ENCODE measurements at regions not wholly inside any gene's neighbourhood (a gene's known extent, or its start where the extent isn't known, plus 50 kb on each side); places are given as distances from the start of the nearest gene placed in this dataset.

DNA sequence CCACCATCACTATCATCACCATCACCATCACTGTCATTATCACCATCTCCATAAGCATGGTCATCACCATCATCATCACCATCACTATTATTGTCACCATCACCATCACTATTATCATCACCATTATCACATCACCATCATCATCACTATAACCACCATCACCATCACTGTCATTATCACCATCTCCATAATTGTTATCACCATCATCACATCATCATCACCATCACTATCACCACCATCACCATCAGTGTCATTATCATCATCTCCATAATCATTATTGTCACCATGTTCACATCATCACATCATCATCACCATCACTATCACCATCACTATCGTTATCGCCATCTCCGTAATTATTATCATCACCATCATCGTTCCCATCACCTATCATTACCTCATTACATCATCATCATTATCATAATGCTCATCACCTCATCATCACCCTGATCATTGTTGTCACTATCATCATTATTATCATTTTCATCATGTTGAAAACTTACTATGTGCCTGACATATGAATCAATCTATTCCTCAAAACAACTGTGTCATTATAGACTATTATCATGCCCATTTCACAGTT is 280.3 kb upstream of the HS6ST1 start:
- TF ChIP-seq CTCF (conservative IDR thresholded peaks at IDR 0.05; ENCODE audit: low read depth, low read length) = no peak
- TF ChIP-seq EZH2 (IDR thresholded peaks at IDR 0.05; ENCODE audit: low read length, unreplicated experiment) = no peak
- TF ChIP-seq EZH2phosphoT487 (IDR thresholded peaks at IDR 0.05; ENCODE audit: borderline replicate concordance, low read length) = no peak
- H4K20me1 ChIP-seq (ENCODE audit: low read length) = no peaks in the 10 kb centered on the region
- intact Hi-C loops (cut with micrococcal nuclease) = no loop called here
- ATAC-seq = no peak
- no peak overlapping the region for H3K9ac ChIP-seq (ENCODE audit: low read length)
- H3F3A ChIP-seq (ENCODE audit: low read length, unreplicated experiment) = no peaks in the 10 kb centered on the region
- H3K27me3 ChIP-seq (ENCODE audit: low read length) = peaks cover 38% of the 10 kb centered on the region
- ChIA-PET CTCF (no interaction called here), POLR2A (ENCODE audit: unreplicated experiment) (no interaction called here)
- H3K4me1 ChIP-seq (ENCODE audit: insufficient read depth, low read length) = no peaks in the 10 kb centered on the region
- H3K9me2 ChIP-seq (replicated peaks; ENCODE audit: low read length) = no peaks in the 10 kb centered on the region
- no peak overlapping the region for H3K27ac ChIP-seq (ENCODE audit: low read length)
- no peaks in the 10 kb centered on the region for H3K79me2 ChIP-seq (ENCODE audit: low read length)
- no peak overlapping the region for H3K4me2 ChIP-seq (ENCODE audit: low read length)
- no peak for DNase-seq
- H3K36me3 ChIP-seq (ENCODE audit: low read depth, low read length) = no peaks in the 10 kb centered on the region
- no peak overlapping the region for H3K4me3 ChIP-seq (ENCODE audit: low read length)
- no peak overlapping the region for H2AFZ ChIP-seq (ENCODE audit: low read length)
- BruUV-seq (replicated peaks) = no TSS peak
- H3K9me3 ChIP-seq (ENCODE audit: low read length) = no peaks in the 10 kb centered on the region

- Histone ChIP-seq H3F3A (ENCODE audit: low read length, unreplicated experiment) (no peaks in the 10 kb centered on the region), H3K9me3 (ENCODE audit: low read length) (no peaks in the 10 kb centered on the region), H3K79me2 (ENCODE audit: low read length) (no peaks in the 10 kb centered on the region), H3K9me2 (replicated peaks; ENCODE audit: low read length) (no peaks in the 10 kb centered on the region), H3K27me3 (ENCODE audit: low read length) (peaks cover 30% of the 10 kb centered on the region), H3K4me1 (ENCODE audit: insufficient read depth, low read length) (no peaks in the 10 kb centered on the region), H4K20me1 (ENCODE audit: low read length) (no peaks in the 10 kb centered on the region), H3K27ac (ENCODE audit: low read length) (no peak overlapping the region), H3K4me3 (ENCODE audit: low read length) (no peak overlapping the region), H3K36me3 (ENCODE audit: low read depth, low read length) (no peaks in the 10 kb centered on the region), H3K4me2 (ENCODE audit: low read length) (no peak overlapping the region), H3K9ac (ENCODE audit: low read length) (no peak overlapping the region), H2AFZ (ENCODE audit: low read length) (no peak overlapping the region)
- no TSS peak for BruUV-seq (replicated peaks)
- intact Hi-C loops (cut with micrococcal nuclease) = no loop called here
- no peak for TF ChIP-seq CTCF (conservative IDR thresholded peaks at IDR 0.05; ENCODE audit: low read depth, low read length)
- no peak for TF ChIP-seq EZH2 (IDR thresholded peaks at IDR 0.05; ENCODE audit: low read length, unreplicated experiment)
- TF ChIP-seq EZH2phosphoT487 (IDR thresholded peaks at IDR 0.05; ENCODE audit: borderline replicate concordance, low read length) = no peak
- DNase-seq = no peak
- POLR2A ChIA-PET (ENCODE audit: unreplicated experiment) = no interaction called here
- CTCF ChIA-PET = no interaction called here
- ATAC-seq = no peak
Observed at GRCh38 chr2:128599700-128600099, 281.0 kb upstream of the HS6ST1 start.

GRCh38 chr2:128600581-128601297 is 282.1 kb upstream of the HS6ST1 start:
- H2AFZ ChIP-seq (ENCODE audit: low read length) = no peak overlapping the region
- ATAC-seq (no peak), DNase-seq (no peak)
- TF ChIP-seq EZH2 (IDR thresholded peaks at IDR 0.05; ENCODE audit: low read length, unreplicated experiment) = no peak
- no peak for TF ChIP-seq CTCF (conservative IDR thresholded peaks at IDR 0.05; ENCODE audit: low read depth, low read length)
- no peak for TF ChIP-seq EZH2phosphoT487 (IDR thresholded peaks at IDR 0.05; ENCODE audit: borderline replicate concordance, low read length)
- no peak overlapping the region for H3K4me3 ChIP-seq (ENCODE audit: low read length)
- H4K20me1 ChIP-seq (ENCODE audit: low read length) = no peaks in the 10 kb centered on the region
- no peaks in the 10 kb centered on the region for H3K9me2 ChIP-seq (replicated peaks; ENCODE audit: low read length)
- H3K9me3 ChIP-seq (ENCODE audit: low read length) = no peaks in the 10 kb centered on the region
- H3K9ac ChIP-seq (ENCODE audit: low read length) = no peak overlapping the region
- ChIA-PET CTCF (no interaction called here), POLR2A (ENCODE audit: unreplicated experiment) (no interaction called here)
- H3K4me2 ChIP-seq (ENCODE audit: low read length) = no peak overlapping the region
- no peaks in the 10 kb centered on the region for H3K79me2 ChIP-seq (ENCODE audit: low read length)
- peaks cover 20% of the 10 kb centered on the region for H3K27me3 ChIP-seq (ENCODE audit: low read length)
- H3K4me1 ChIP-seq (ENCODE audit: insufficient read depth, low read length) = no peaks in the 10 kb centered on the region
- H3F3A ChIP-seq (ENCODE audit: low read length, unreplicated experiment) = no peaks in the 10 kb centered on the region
- no peak overlapping the region for H3K27ac ChIP-seq (ENCODE audit: low read length)
- no peaks in the 10 kb centered on the region for H3K36me3 ChIP-seq (ENCODE audit: low read depth, low read length)
- intact Hi-C loops (cut with micrococcal nuclease) = no loop called here
- BruUV-seq (replicated peaks) = no TSS peak
